ENCODE measurements at regions not wholly inside any gene's neighbourhood (a gene's known extent, or its start where the extent isn't known, plus 50 kb on each side); places are given as distances from the start of the nearest gene placed in this dataset.

GRCh38 chr4:63348735-63349673 lies 1060.2 kb downstream of the TECRL start:
- TF ChIP-seq CTCF (IDR thresholded peaks at IDR 0.05) (no peak), TAF1 (IDR thresholded peaks at IDR 0.05; ENCODE audit: borderline replicate concordance, low read depth, low read length) (no peak), JUND (IDR thresholded peaks at IDR 0.05) (no peak), REST (IDR thresholded peaks at IDR 0.05; ENCODE audit: low read depth, low read length) (no peak), PBX3 (IDR thresholded peaks at IDR 0.05) (no peak), SIN3A (IDR thresholded peaks at IDR 0.05; ENCODE audit: borderline replicate concordance, low read depth, low read length) (no peak), RAD21 (IDR thresholded peaks at IDR 0.05; ENCODE audit: low read length) (no peak), USF2 (IDR thresholded peaks at IDR 0.05; ENCODE audit: borderline replicate concordance, low read depth, low read length) (no peak), EZH2phosphoT487 (IDR thresholded peaks at IDR 0.05; ENCODE audit: borderline replicate concordance, low read depth) (no peak), MAX (IDR thresholded peaks at IDR 0.05; ENCODE audit: low read depth) (no peak), NFIC (IDR thresholded peaks at IDR 0.05; ENCODE audit: borderline replicate concordance) (no peak), RXRA (IDR thresholded peaks at IDR 0.05; ENCODE audit: borderline replicate concordance, low read depth) (no peak), MXI1 (IDR thresholded peaks at IDR 0.05; ENCODE audit: low read depth, low read length) (no peak)
